Smooth muscle cell (in vitro differentiated cells): ENCODE measurements at regions not wholly inside any gene's neighbourhood (a gene's known extent, or its start where the extent isn't known, plus 50 kb on each side); places are given as distances from the start of the nearest gene placed in this dataset.

Experiments used
- DNase-seq: peaks from one replicate; lab custom pipeline; 2025; ENCODE audit not compliant: unreplicated experiment; lab: John Stamatoyannopoulos, UW
- H2AFZ ChIP-seq: fragments of 200-600 bp; sonication (generic); 2 replicates; pipeline ENCODE4 v1.6.0; 2016; ENCODE audit warnings: antibody characterized with exemption, low read depth, mild to moderate bottlenecking
- H3F3A ChIP-seq: fragments of 200-600 bp; sonication (generic); 2 replicates; pipeline ENCODE4 v1.6.0; 2017; ENCODE audit warnings: antibody characterized with exemption, low read depth
- H3K27ac ChIP-seq: fragments of 200-600 bp; sonication (generic); 2 replicates; pipeline ENCODE4 v1.5.1; 2016; ENCODE audit warnings: low read depth, mild to moderate bottlenecking
- H3K27me3 ChIP-seq: fragments of 200-600 bp; sonication (generic); 2 replicates; pipeline ENCODE4 v1.6.1; 2016; ENCODE audit warnings: low read depth, mild to moderate bottlenecking
- H3K36me3 ChIP-seq: fragments of 200-600 bp; sonication (generic); 2 replicates; pipeline ENCODE4 v1.5.1; 2016; ENCODE audit warnings: low read depth
- H3K4me1 ChIP-seq: fragments of 200-600 bp; sonication (generic); 2 replicates; pipeline ENCODE4 v1.5.1; 2016; ENCODE audit warnings: low read depth
- H3K4me2 ChIP-seq: fragments of 200-600 bp; sonication (generic); 2 replicates; pipeline ENCODE4 v1.6.0; 2016; ENCODE audit warnings: mild to moderate bottlenecking
- H3K4me3 ChIP-seq: fragments of 200-600 bp; sonication (generic); 2 replicates; pipeline ENCODE4 v1.5.1; 2016; ENCODE audit warnings: mild to moderate bottlenecking
- H3K79me2 ChIP-seq: fragments of 200-600 bp; sonication (generic); 2 replicates; pipeline ENCODE4 v1.6.0; 2016; ENCODE audit warnings: low read depth, mild to moderate bottlenecking
- H3K9ac ChIP-seq: fragments of 200-600 bp; sonication (generic); 2 replicates; pipeline ENCODE4 v1.6.0; 2016; ENCODE audit warnings: low read depth
- H3K9me3 ChIP-seq: fragments of 200-600 bp; sonication (generic); replicated peaks from 2 replicates; pipeline ENCODE4 v1.5.1; 2016; ENCODE audit warnings: low read depth
- H4K20me1 ChIP-seq: fragments of 200-600 bp; sonication (generic); 2 replicates; pipeline ENCODE4 v1.6.0; 2016; ENCODE audit warnings: low read depth
- WGBS: methylation state at CpG from one replicate; pipeline ENCODE4 v1.1.7; 2016; ENCODE audit warnings: low lambda C conversion rate; 5-methylcytosine and 5-hydroxymethylcytosine counted together
- TF ChIP-seq, protein P1 (sequence below): fragments of 200-600 bp; sonication (generic); IDR thresholded peaks from 2 replicates; pipeline ENCODE4 v1.5.1; 2017; ENCODE audit warnings: borderline replicate concordance, mild to moderate bottlenecking, antibody characterized with exemption; ENCODE audit not compliant: insufficient read depth, poor library complexity, severe bottlenecking

DNA sequence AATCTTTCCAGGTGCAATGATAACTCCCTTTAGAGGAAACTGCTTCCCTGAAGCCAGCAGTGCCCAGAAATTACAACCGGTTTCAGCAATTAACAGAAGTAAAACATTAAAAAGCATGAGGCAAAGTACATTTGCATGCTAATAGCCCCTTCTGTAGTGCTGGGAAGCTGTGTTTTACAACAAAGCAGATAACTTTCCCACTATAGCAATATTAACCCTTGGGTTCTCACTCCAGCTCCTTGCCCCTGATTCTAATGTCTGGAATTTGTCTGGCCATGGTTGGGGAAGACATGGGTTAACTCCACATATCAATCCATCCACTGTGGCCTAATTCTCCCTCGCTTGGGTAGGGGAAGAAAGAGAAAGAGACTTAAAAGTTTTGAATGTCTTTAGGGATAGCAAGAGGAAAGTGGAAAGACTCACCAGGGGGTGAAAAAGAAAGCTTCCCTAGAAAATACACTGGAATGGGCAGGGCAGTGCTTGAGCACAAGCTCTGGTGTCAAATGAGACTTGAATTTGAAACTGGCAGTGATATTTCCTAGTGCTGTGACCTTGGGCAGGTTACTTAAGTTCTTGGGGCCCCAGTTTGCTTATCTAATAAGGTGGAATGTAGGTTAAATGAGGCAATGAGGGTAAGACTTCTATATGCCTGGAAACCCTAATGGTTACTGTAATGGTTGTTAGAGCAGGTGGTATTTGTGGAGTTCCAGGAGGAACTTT, 102.0 kb downstream of the SOX9 start:
- no peak overlapping the region for H3K4me2 ChIP-seq
- H3K27me3 ChIP-seq: peaks cover 50% of the 10 kb centered on the region
- H3F3A ChIP-seq: no peaks in the 10 kb centered on the region
- no peaks in the 10 kb centered on the region for H4K20me1 ChIP-seq
- H3K4me1 ChIP-seq: peaks cover 19% of the 10 kb centered on the region
- no peak for DNase-seq
- TF ChIP-seq, protein P1, sequence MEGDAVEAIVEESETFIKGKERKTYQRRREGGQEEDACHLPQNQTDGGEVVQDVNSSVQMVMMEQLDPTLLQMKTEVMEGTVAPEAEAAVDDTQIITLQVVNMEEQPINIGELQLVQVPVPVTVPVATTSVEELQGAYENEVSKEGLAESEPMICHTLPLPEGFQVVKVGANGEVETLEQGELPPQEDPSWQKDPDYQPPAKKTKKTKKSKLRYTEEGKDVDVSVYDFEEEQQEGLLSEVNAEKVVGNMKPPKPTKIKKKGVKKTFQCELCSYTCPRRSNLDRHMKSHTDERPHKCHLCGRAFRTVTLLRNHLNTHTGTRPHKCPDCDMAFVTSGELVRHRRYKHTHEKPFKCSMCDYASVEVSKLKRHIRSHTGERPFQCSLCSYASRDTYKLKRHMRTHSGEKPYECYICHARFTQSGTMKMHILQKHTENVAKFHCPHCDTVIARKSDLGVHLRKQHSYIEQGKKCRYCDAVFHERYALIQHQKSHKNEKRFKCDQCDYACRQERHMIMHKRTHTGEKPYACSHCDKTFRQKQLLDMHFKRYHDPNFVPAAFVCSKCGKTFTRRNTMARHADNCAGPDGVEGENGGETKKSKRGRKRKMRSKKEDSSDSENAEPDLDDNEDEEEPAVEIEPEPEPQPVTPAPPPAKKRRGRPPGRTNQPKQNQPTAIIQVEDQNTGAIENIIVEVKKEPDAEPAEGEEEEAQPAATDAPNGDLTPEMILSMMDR: no peak
- no peak overlapping the region for H3K27ac ChIP-seq
- no peak overlapping the region for H3K9ac ChIP-seq
- no peaks in the 10 kb centered on the region for H3K9me3 ChIP-seq
- H3K79me2 ChIP-seq: no peaks in the 10 kb centered on the region
- WGBS: 12% methylated on average over 2 of the region's 2 CpGs
- no peak overlapping the region for H2AFZ ChIP-seq
- no peak overlapping the region for H3K4me3 ChIP-seq
- H3K36me3 ChIP-seq: no peaks in the 10 kb centered on the region

DNA sequence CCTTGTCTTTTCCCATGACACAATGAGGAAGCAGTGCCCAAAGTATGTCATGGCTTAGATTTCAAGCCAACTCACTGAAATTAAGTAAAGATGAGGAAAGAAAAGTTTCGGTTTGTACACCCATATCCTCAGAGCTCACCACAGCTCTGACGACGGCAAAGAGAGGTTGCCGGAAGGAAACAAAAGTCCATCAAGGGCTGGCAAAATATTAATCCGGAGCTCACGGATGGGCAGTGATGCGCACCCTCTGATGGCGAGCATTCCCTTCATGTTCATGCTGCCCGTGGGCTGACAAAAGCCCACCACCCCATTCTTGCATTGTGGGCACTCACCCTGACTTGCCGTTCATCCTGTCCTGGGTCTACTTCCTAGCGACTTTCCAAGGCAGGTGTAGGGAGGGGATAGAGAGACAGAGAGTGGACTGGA, 103.1 kb downstream of the SOX9 start:
- Histone ChIP-seq H3K79me2 (no peaks in the 10 kb centered on the region), H3K27ac (no peak overlapping the region), H4K20me1 (no peaks in the 10 kb centered on the region), H3K4me2 (no peak overlapping the region), H3K4me3 (no peak overlapping the region), H3K27me3 (peaks cover 39% of the 10 kb centered on the region), H3K9me3 (no peaks in the 10 kb centered on the region), H2AFZ (no peak overlapping the region), H3K36me3 (no peaks in the 10 kb centered on the region), H3K9ac (no peak overlapping the region), H3K4me1 (peaks cover 19% of the 10 kb centered on the region), H3F3A (no peaks in the 10 kb centered on the region)
- no peak for DNase-seq
- TF ChIP-seq, protein P1: no peak
- 92% methylated on average over 11 of the region's 11 CpGs for WGBS

DNA sequence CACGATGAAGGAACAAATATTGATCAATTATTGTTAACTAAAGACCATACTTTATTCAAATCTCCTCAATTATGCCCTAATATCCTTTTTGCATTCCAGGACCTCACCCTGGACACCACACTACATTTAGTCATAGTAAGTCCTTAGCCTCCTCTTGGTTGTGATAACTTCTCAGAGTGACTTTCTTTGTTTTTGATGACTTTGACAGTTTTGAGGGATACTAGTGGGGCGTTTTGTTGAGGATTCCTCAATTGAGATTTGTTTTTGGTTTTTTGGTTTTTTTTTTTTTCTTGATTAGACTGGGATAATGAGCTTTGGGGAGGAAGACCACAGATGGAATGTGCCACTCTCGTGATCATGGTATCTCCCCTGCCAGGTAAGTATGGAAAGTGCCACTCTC, 105.5 kb downstream of the SOX9 start:
- H3K79me2 ChIP-seq: no peaks in the 10 kb centered on the region
- H3K4me2 ChIP-seq: no peak overlapping the region
- H3F3A ChIP-seq: no peaks in the 10 kb centered on the region
- no peaks in the 10 kb centered on the region for H4K20me1 ChIP-seq
- H3K9ac ChIP-seq: no peak overlapping the region
- H2AFZ ChIP-seq: no peak overlapping the region
- peaks cover 8% of the 10 kb centered on the region for H3K4me1 ChIP-seq
- no peak overlapping the region for H3K27ac ChIP-seq
- H3K27me3 ChIP-seq: peaks cover 15% of the 10 kb centered on the region
- H3K4me3 ChIP-seq: no peak overlapping the region
- no peaks in the 10 kb centered on the region for H3K36me3 ChIP-seq
- no peak for DNase-seq
- WGBS: 93% methylated on average over 3 of the region's 3 CpGs
- TF ChIP-seq, protein P1: no peak
- no peaks in the 10 kb centered on the region for H3K9me3 ChIP-seq

DNA sequence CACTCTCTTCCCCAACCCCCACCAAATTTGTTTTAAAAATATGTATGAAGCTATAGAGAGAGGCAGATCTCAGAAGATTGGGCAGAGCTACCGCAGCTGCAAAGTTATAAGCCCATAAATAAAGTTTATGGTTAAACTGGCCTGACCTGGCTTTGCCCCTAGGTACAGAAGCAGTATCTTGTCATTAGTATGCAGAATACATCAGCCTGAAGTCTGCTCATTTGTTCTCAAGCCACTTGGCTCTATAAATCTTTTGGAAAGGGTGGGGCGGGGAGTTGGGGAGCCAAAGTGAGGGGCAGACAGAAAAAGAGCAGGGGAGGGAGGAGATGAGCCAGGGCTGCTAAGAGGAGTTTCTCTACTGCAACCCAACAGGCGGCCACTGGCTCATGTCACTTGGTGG, 113.2 kb downstream of the SOX9 start:
- 44% methylated on average over 2 of the region's 3 CpGs for whole genome bisulfite sequencing
- Histone ChIP-seq H3K4me2 (no peak overlapping the region), H3K27me3 (no peaks in the 10 kb centered on the region), H3K27ac (no peak overlapping the region), H3K4me3 (no peak overlapping the region), H3F3A (no peaks in the 10 kb centered on the region), H3K79me2 (no peaks in the 10 kb centered on the region), H3K9ac (no peak overlapping the region), H4K20me1 (no peaks in the 10 kb centered on the region), H3K9me3 (no peaks in the 10 kb centered on the region), H3K36me3 (no peaks in the 10 kb centered on the region), H2AFZ (no peak overlapping the region), H3K4me1 (no peaks in the 10 kb centered on the region)
- TF ChIP-seq, protein P1: no peak
- DNase-seq: no peak
